ENCODE measurements at regions not wholly inside any gene's neighbourhood (a gene's known extent, or its start where the extent isn't known, plus 50 kb on each side); places are given as distances from the start of the nearest gene placed in this dataset.

- Histone ChIP-seq H3K4me3 (ENCODE audit: low read length) (no peak overlapping the region), H2AK5ac (ENCODE audit: low read length) (no peak overlapping the region), H2BK120ac (ENCODE audit: low read depth, low read length) (no peak overlapping the region), H2BK5ac (ENCODE audit: low read length) (no peak overlapping the region), H3K23ac (ENCODE audit: low read length) (no peak overlapping the region), H2BK15ac (replicated peaks; ENCODE audit: low read depth) (no peak overlapping the region), H3K4me1 (ENCODE audit: control insufficient read depth, low read depth, low read length) (peaks cover 3% of the 10 kb centered on the region), H3K79me2 (ENCODE audit: control insufficient read depth, insufficient read depth, low read length) (no peaks in the 10 kb centered on the region), H3K27me3 (ENCODE audit: insufficient read depth, low read length, poor library complexity) (no peaks in the 10 kb centered on the region), H3K36me3 (ENCODE audit: control insufficient read depth, insufficient read depth, low read length) (no peaks in the 10 kb centered on the region), H3K79me1 (ENCODE audit: low read length) (no peaks in the 10 kb centered on the region), H3K4me2 (ENCODE audit: low read length) (no peak overlapping the region), H3K27ac (ENCODE audit: low read depth, low read length) (no peak overlapping the region), H3K56ac (ENCODE audit: low read length) (no peak overlapping the region), H3K4ac (ENCODE audit: low read depth, low read length) (no peak overlapping the region), H4K8ac (ENCODE audit: low read depth, low read length) (no peak overlapping the region), H3K9ac (ENCODE audit: low read length) (no peak overlapping the region), H3K18ac (ENCODE audit: low read length) (no peak overlapping the region), H4K5ac (ENCODE audit: low read length) (no peak overlapping the region)
- DNase-seq, result no peak
- no CpG with 5 or more reads among the region's 4 CpGs for WGBS (ENCODE audit: extremely low coverage, insufficient coverage, low lambda C conversion rate)
Measured at GRCh38 chr12:92292016-92292415, 146.4 kb upstream of the BTG1 start.

- no peaks in the 10 kb centered on the region for H3K27me3 ChIP-seq (ENCODE audit: insufficient read depth, low read length, poor library complexity)
- H3K27ac ChIP-seq (ENCODE audit: low read depth, low read length), result no peak overlapping the region
- H2BK5ac ChIP-seq (ENCODE audit: low read length), result no peak overlapping the region
- no peak overlapping the region for H3K9ac ChIP-seq (ENCODE audit: low read length)
- no peak overlapping the region for H2BK120ac ChIP-seq (ENCODE audit: low read depth, low read length)
- H3K4me3 ChIP-seq (ENCODE audit: low read length), result no peak overlapping the region
- H3K4ac ChIP-seq (ENCODE audit: low read depth, low read length), result no peak overlapping the region
- H3K36me3 ChIP-seq (ENCODE audit: control insufficient read depth, insufficient read depth, low read length), result no peaks in the 10 kb centered on the region
- no peak overlapping the region for H2AK5ac ChIP-seq (ENCODE audit: low read length)
- no peak overlapping the region for H2BK15ac ChIP-seq (replicated peaks; ENCODE audit: low read depth)
- H3K79me1 ChIP-seq (ENCODE audit: low read length), result no peaks in the 10 kb centered on the region
- H3K18ac ChIP-seq (ENCODE audit: low read length), result no peak overlapping the region
- no peaks in the 10 kb centered on the region for H3K79me2 ChIP-seq (ENCODE audit: control insufficient read depth, insufficient read depth, low read length)
- H3K4me1 ChIP-seq (ENCODE audit: control insufficient read depth, low read depth, low read length), result peaks cover 3% of the 10 kb centered on the region
- DNase-seq, result no peak
- H3K56ac ChIP-seq (ENCODE audit: low read length), result no peak overlapping the region
- H4K8ac ChIP-seq (ENCODE audit: low read depth, low read length), result no peak overlapping the region
- WGBS (ENCODE audit: extremely low coverage, insufficient coverage, low lambda C conversion rate), result no CpG with 5 or more reads among the region's 1 CpG
- no peak overlapping the region for H4K5ac ChIP-seq (ENCODE audit: low read length)
- no peak overlapping the region for H3K4me2 ChIP-seq (ENCODE audit: low read length)
- H3K23ac ChIP-seq (ENCODE audit: low read length), result no peak overlapping the region
Measured at GRCh38 chr12:92290886-92291285, 145.2 kb upstream of the BTG1 start.

GRCh38 chr12:92290350-92290695 lies 144.7 kb upstream of the BTG1 start:
- Histone ChIP-seq H2BK5ac (ENCODE audit: low read length) (no peak overlapping the region), H3K18ac (ENCODE audit: low read length) (no peak overlapping the region), H3K9ac (ENCODE audit: low read length) (no peak overlapping the region), H3K79me1 (ENCODE audit: low read length) (no peaks in the 10 kb centered on the region), H4K5ac (ENCODE audit: low read length) (no peak overlapping the region), H3K4me1 (ENCODE audit: control insufficient read depth, low read depth, low read length) (peaks cover 3% of the 10 kb centered on the region), H3K4me2 (ENCODE audit: low read length) (no peak overlapping the region), H3K56ac (ENCODE audit: low read length) (no peak overlapping the region), H2BK15ac (replicated peaks; ENCODE audit: low read depth) (no peak overlapping the region), H3K4me3 (ENCODE audit: low read length) (no peak overlapping the region), H3K27me3 (ENCODE audit: insufficient read depth, low read length, poor library complexity) (no peaks in the 10 kb centered on the region), H3K36me3 (ENCODE audit: control insufficient read depth, insufficient read depth, low read length) (no peaks in the 10 kb centered on the region), H2BK120ac (ENCODE audit: low read depth, low read length) (no peak overlapping the region), H3K79me2 (ENCODE audit: control insufficient read depth, insufficient read depth, low read length) (no peaks in the 10 kb centered on the region), H4K8ac (ENCODE audit: low read depth, low read length) (no peak overlapping the region), H2AK5ac (ENCODE audit: low read length) (no peak overlapping the region), H3K23ac (ENCODE audit: low read length) (no peak overlapping the region), H3K27ac (ENCODE audit: low read depth, low read length) (no peak overlapping the region), H3K4ac (ENCODE audit: low read depth, low read length) (no peak overlapping the region)
- no peak for DNase-seq
- WGBS (ENCODE audit: extremely low coverage, insufficient coverage, low lambda C conversion rate), result no CpG with 5 or more reads among the region's 1 CpG

- WGBS (ENCODE audit: extremely low coverage, insufficient coverage, low lambda C conversion rate), result no CpG with 5 or more reads among the region's 5 CpGs
- no peak overlapping the region for H2BK120ac ChIP-seq (ENCODE audit: low read depth, low read length)
- H3K18ac ChIP-seq (ENCODE audit: low read length), result no peak overlapping the region
- H3K79me1 ChIP-seq (ENCODE audit: low read length), result no peaks in the 10 kb centered on the region
- H2AK5ac ChIP-seq (ENCODE audit: low read length), result no peak overlapping the region
- H3K4me1 ChIP-seq (ENCODE audit: control insufficient read depth, low read depth, low read length), result peaks cover 3% of the 10 kb centered on the region
- no peak overlapping the region for H3K4me2 ChIP-seq (ENCODE audit: low read length)
- H3K23ac ChIP-seq (ENCODE audit: low read length), result no peak overlapping the region
- no peak overlapping the region for H3K4me3 ChIP-seq (ENCODE audit: low read length)
- no peaks in the 10 kb centered on the region for H3K79me2 ChIP-seq (ENCODE audit: control insufficient read depth, insufficient read depth, low read length)
- H4K5ac ChIP-seq (ENCODE audit: low read length), result no peak overlapping the region
- no peaks in the 10 kb centered on the region for H3K27me3 ChIP-seq (ENCODE audit: insufficient read depth, low read length, poor library complexity)
- H3K27ac ChIP-seq (ENCODE audit: low read depth, low read length), result no peak overlapping the region
- no peaks in the 10 kb centered on the region for H3K36me3 ChIP-seq (ENCODE audit: control insufficient read depth, insufficient read depth, low read length)
- no peak for DNase-seq
- no peak overlapping the region for H3K9ac ChIP-seq (ENCODE audit: low read length)
- no peak overlapping the region for H3K4ac ChIP-seq (ENCODE audit: low read depth, low read length)
- no peak overlapping the region for H2BK5ac ChIP-seq (ENCODE audit: low read length)
- no peak overlapping the region for H3K56ac ChIP-seq (ENCODE audit: low read length)
- H2BK15ac ChIP-seq (replicated peaks; ENCODE audit: low read depth), result no peak overlapping the region
- no peak overlapping the region for H4K8ac ChIP-seq (ENCODE audit: low read depth, low read length)
Measured at GRCh38 chr12:92289629-92290349, 144.1 kb upstream of the BTG1 start.

- Histone ChIP-seq H3K79me1 (ENCODE audit: low read length) (no peaks in the 10 kb centered on the region), H3K23ac (ENCODE audit: low read length) (no peak overlapping the region), H3K4me1 (ENCODE audit: control insufficient read depth, low read depth, low read length) (no peaks in the 10 kb centered on the region), H4K5ac (ENCODE audit: low read length) (no peak overlapping the region), H3K36me3 (ENCODE audit: control insufficient read depth, insufficient read depth, low read length) (no peaks in the 10 kb centered on the region), H4K8ac (ENCODE audit: low read depth, low read length) (no peak overlapping the region), H3K4ac (ENCODE audit: low read depth, low read length) (no peak overlapping the region), H2BK5ac (ENCODE audit: low read length) (no peak overlapping the region), H3K9ac (ENCODE audit: low read length) (no peak overlapping the region), H3K18ac (ENCODE audit: low read length) (no peak overlapping the region), H2BK120ac (ENCODE audit: low read depth, low read length) (no peak overlapping the region), H3K56ac (ENCODE audit: low read length) (no peak overlapping the region), H3K27me3 (ENCODE audit: insufficient read depth, low read length, poor library complexity) (no peaks in the 10 kb centered on the region), H3K4me2 (ENCODE audit: low read length) (no peak overlapping the region), H3K79me2 (ENCODE audit: control insufficient read depth, insufficient read depth, low read length) (no peaks in the 10 kb centered on the region), H2AK5ac (ENCODE audit: low read length) (no peak overlapping the region), H2BK15ac (replicated peaks; ENCODE audit: low read depth) (no peak overlapping the region), H3K27ac (ENCODE audit: low read depth, low read length) (no peak overlapping the region), H3K4me3 (ENCODE audit: low read length) (no peak overlapping the region)
- WGBS (ENCODE audit: extremely low coverage, insufficient coverage, low lambda C conversion rate), result no CpG with 5 or more reads among the region's 8 CpGs
- DNase-seq, result no peak
Measured at GRCh38 chr12:92288561-92288960, 142.9 kb upstream of the BTG1 start.

GRCh38 chr12:92278378-92278828 lies 132.8 kb upstream of the BTG1 start:
- H2BK15ac ChIP-seq (replicated peaks; ENCODE audit: low read depth), result no peak overlapping the region
- no peaks in the 10 kb centered on the region for H3K36me3 ChIP-seq (ENCODE audit: control insufficient read depth, insufficient read depth, low read length)
- no CpG with 5 or more reads among the region's 2 CpGs for WGBS (ENCODE audit: extremely low coverage, insufficient coverage, low lambda C conversion rate)
- H3K4me3 ChIP-seq (ENCODE audit: low read length), result no peak overlapping the region
- H2BK120ac ChIP-seq (ENCODE audit: low read depth, low read length), result no peak overlapping the region
- no peak overlapping the region for H2AK5ac ChIP-seq (ENCODE audit: low read length)
- H2BK5ac ChIP-seq (ENCODE audit: low read length), result no peak overlapping the region
- H3K4ac ChIP-seq (ENCODE audit: low read depth, low read length), result no peak overlapping the region
- no peak overlapping the region for H3K23ac ChIP-seq (ENCODE audit: low read length)
- H3K27ac ChIP-seq (ENCODE audit: low read depth, low read length), result no peak overlapping the region
- no peaks in the 10 kb centered on the region for H3K4me1 ChIP-seq (ENCODE audit: control insufficient read depth, low read depth, low read length)
- no peak overlapping the region for H4K5ac ChIP-seq (ENCODE audit: low read length)
- no peak overlapping the region for H3K4me2 ChIP-seq (ENCODE audit: low read length)
- H3K79me1 ChIP-seq (ENCODE audit: low read length), result no peaks in the 10 kb centered on the region
- no peak overlapping the region for H4K8ac ChIP-seq (ENCODE audit: low read depth, low read length)
- H3K18ac ChIP-seq (ENCODE audit: low read length), result no peak overlapping the region
- H3K79me2 ChIP-seq (ENCODE audit: control insufficient read depth, insufficient read depth, low read length), result no peaks in the 10 kb centered on the region
- no peak overlapping the region for H3K9ac ChIP-seq (ENCODE audit: low read length)
- no peak overlapping the region for H3K56ac ChIP-seq (ENCODE audit: low read length)
- H3K27me3 ChIP-seq (ENCODE audit: insufficient read depth, low read length, poor library complexity), result no peaks in the 10 kb centered on the region
- no peak for DNase-seq
